Trophoblast cell (in vitro differentiated cells and primary cell): ENCODE measurements at regions not wholly inside any gene's neighbourhood (a gene's known extent, or its start where the extent isn't known, plus 50 kb on each side); places are given as distances from the start of the nearest gene placed in this dataset.
A peak's percentile ranks its signal among the peaks of the same experiment; 100 is the strongest.

ENCODE experiments used
- DNase-seq, 2 donors: peaks; one replicate each; pipeline ENCODE4 v3.0.0-alpha.2; 2016
- H2AFZ ChIP-seq: 2 replicates; pipeline ENCODE4 v1.6.1; 2013; ENCODE audit warnings: low read length, moderate library complexity, mild to moderate bottlenecking; ENCODE audit not compliant: insufficient read depth, poor library complexity
- H2AK5ac ChIP-seq: 2 replicates; pipeline ENCODE4 v1.6.1; 2013; ENCODE audit warnings: mild to moderate bottlenecking, low read length
- H2BK120ac ChIP-seq: 2 replicates; pipeline ENCODE4 v1.6.1; 2013; ENCODE audit warnings: low read length, mild to moderate bottlenecking, moderate library complexity; ENCODE audit not compliant: insufficient read depth, poor library complexity
- H2BK12ac ChIP-seq: 2 replicates; pipeline ENCODE4 v1.6.1; 2013; ENCODE audit warnings: mild to moderate bottlenecking, low read length, moderate library complexity
- H2BK5ac ChIP-seq: 2 replicates; pipeline ENCODE4 v1.6.1; 2013; ENCODE audit warnings: low read length, low read depth, moderate library complexity, mild to moderate bottlenecking; ENCODE audit not compliant: poor library complexity
- H3K14ac ChIP-seq: 2 replicates; pipeline ENCODE4 v1.6.1; 2013; ENCODE audit warnings: mild to moderate bottlenecking, low read length
- H3K18ac ChIP-seq: 2 replicates; pipeline ENCODE4 v1.6.1; 2013; ENCODE audit warnings: mild to moderate bottlenecking, low read length
- H3K23ac ChIP-seq: 2 replicates; pipeline ENCODE4 v1.6.1; 2013; ENCODE audit warnings: low read length
- H3K27ac ChIP-seq: 2 replicates; pipeline ENCODE4 v1.5.1; 2013; ENCODE audit warnings: low read depth, mild to moderate bottlenecking, inconsistent platforms, low read length, moderate library complexity
- H3K27me3 ChIP-seq: 2 replicates; pipeline ENCODE4 v1.6.1; 2013; ENCODE audit warnings: inconsistent platforms, mild to moderate bottlenecking, low read length, moderate library complexity; ENCODE audit not compliant: insufficient read depth
- H3K36me3 ChIP-seq, 2 experiments: 1 replicate in 1 of 2; 2 replicates in 1 of 2; pipeline ENCODE4 v1.6.1; 2013; ENCODE audit warnings: low read length in 2 of 2, mild to moderate bottlenecking in 2 of 2, moderate library complexity in 1 of 2; ENCODE audit not compliant: insufficient read depth in 2 of 2, control insufficient read depth in 1 of 2
- H3K4ac ChIP-seq: 2 replicates; pipeline ENCODE4 v1.6.1; 2013; ENCODE audit warnings: low read depth, mild to moderate bottlenecking, low read length, moderate library complexity
- H3K4me1 ChIP-seq, 2 experiments: 1 replicate in 1 of 2; 2 replicates in 1 of 2; pipeline ENCODE4 v1.6.1; 2013; ENCODE audit warnings: low read length in 2 of 2, mild to moderate bottlenecking in 2 of 2, moderate library complexity in 1 of 2; ENCODE audit not compliant: insufficient read depth in 2 of 2, control insufficient read depth in 1 of 2
- H3K4me2 ChIP-seq: 2 replicates; pipeline ENCODE4 v1.6.1; 2013; ENCODE audit warnings: inconsistent platforms, mild to moderate bottlenecking, low read length, moderate library complexity
- H3K4me3 ChIP-seq: 2 replicates; pipeline ENCODE4 v1.5.1; 2013; ENCODE audit warnings: mild to moderate bottlenecking, low read depth, low read length, inconsistent platforms
- H3K79me1 ChIP-seq: one replicate; pipeline ENCODE4 v1.6.1; 2013; ENCODE audit warnings: low read length
- H3K79me2 ChIP-seq: 2 replicates; pipeline ENCODE4 v1.6.1; 2013; ENCODE audit warnings: low read length, mild to moderate bottlenecking; ENCODE audit not compliant: control insufficient read depth, insufficient read depth, poor library complexity
- H3K9ac ChIP-seq: 2 replicates; pipeline ENCODE4 v1.6.1; 2013; ENCODE audit warnings: mild to moderate bottlenecking, low read length
- H3K9me3 ChIP-seq: 2 replicates; pipeline ENCODE4 v1.6.1; 2013; ENCODE audit warnings: low read depth, mild to moderate bottlenecking, control low read depth, inconsistent platforms, low read length; ENCODE audit not compliant: insufficient read depth
- H4K12ac ChIP-seq: 2 replicates; pipeline ENCODE4 v1.6.1; 2013; ENCODE audit warnings: low read depth, mild to moderate bottlenecking, low read length, moderate library complexity
- H4K8ac ChIP-seq: 2 replicates; pipeline ENCODE4 v1.6.1; 2013; ENCODE audit warnings: low read depth, mild to moderate bottlenecking, low read length, moderate library complexity
- H4K91ac ChIP-seq: one replicate; pipeline ENCODE4 v1.6.1; 2013; ENCODE audit warnings: low read depth, mild to moderate bottlenecking, low read length, moderate library complexity
- WGBS: extraction: QIAGEN DNeasy Blood & Tissue Kit; methylation state at CpG from one replicate; pipeline ENCODE4 v1.1.7; 2013; ENCODE audit warnings: missing lambda C conversion rate; ENCODE audit not compliant: insufficient read length, insufficient coverage; ENCODE audit errors: extremely low coverage; 5-methylcytosine and 5-hydroxymethylcytosine counted together

GRCh38 chrY:8202837-8203236, 1134.4 kb upstream of the TSPY4 start:
- H3K4ac ChIP-seq, result no peak overlapping the region
- no peak overlapping the region for H2BK5ac ChIP-seq
- H2BK12ac ChIP-seq, result no peak overlapping the region
- H3K79me2 ChIP-seq, result no peaks in the 10 kb centered on the region
- no peak overlapping the region for H3K9ac ChIP-seq
- H2AK5ac ChIP-seq, result no peak overlapping the region
- H3K27ac ChIP-seq, result no peak overlapping the region
- H3K27me3 ChIP-seq, result no peaks in the 10 kb centered on the region
- H3K36me3 ChIP-seq, result no peaks in the 10 kb centered on the region
- H3K4me2 ChIP-seq, result no peak overlapping the region
- no peak overlapping the region for H2BK120ac ChIP-seq
- H3K4me3 ChIP-seq, result no peak overlapping the region
- no peak for DNase-seq
- no peak overlapping the region for H2AFZ ChIP-seq
- no peak overlapping the region for H4K8ac ChIP-seq
- no peak overlapping the region for H3K23ac ChIP-seq
- H3K14ac ChIP-seq, result no peak overlapping the region
- no peaks in the 10 kb centered on the region for H3K4me1 ChIP-seq
- H4K91ac ChIP-seq, result no peak overlapping the region
- WGBS, result no CpG with 5 or more reads among the region's 3 CpGs
- H4K12ac ChIP-seq, result no peak overlapping the region
- H3K18ac ChIP-seq, result no peak overlapping the region
- no peaks in the 10 kb centered on the region for H3K9me3 ChIP-seq
- no peaks in the 10 kb centered on the region for H3K79me1 ChIP-seq

GRCh38 chrY:8241144-8241543, 1096.1 kb upstream of the TSPY4 start:
- Histone ChIP-seq H3K36me3 (no peaks in the 10 kb centered on the region), H3K79me1 (no peaks in the 10 kb centered on the region), H2BK5ac (no peak overlapping the region), H3K4me3 (no peak overlapping the region), H4K12ac (no peak overlapping the region), H4K91ac (no peak overlapping the region), H3K79me2 (no peaks in the 10 kb centered on the region), H3K9ac (no peak overlapping the region), H3K4me2 (no peak overlapping the region), H3K4ac (no peak overlapping the region), H3K23ac (no peak overlapping the region), H2BK120ac (no peak overlapping the region), H3K18ac (no peak overlapping the region), H3K4me1 (no peaks in the 10 kb centered on the region), H3K14ac (no peak overlapping the region), H3K27ac (no peak overlapping the region), H2AFZ (no peak overlapping the region), H3K27me3 (no peaks in the 10 kb centered on the region), H4K8ac (no peak overlapping the region), H2AK5ac (no peak overlapping the region), H3K9me3 (peaks cover 3% of the 10 kb centered on the region), H2BK12ac (no peak overlapping the region)
- WGBS, result no CpG with 5 or more reads among the region's 8 CpGs
- no peak for DNase-seq

- Histone ChIP-seq H2BK12ac (no peak overlapping the region), H3K9me3 (no peaks in the 10 kb centered on the region), H3K23ac (no peak overlapping the region), H3K9ac (no peak overlapping the region), H3K18ac (no peak overlapping the region), H3K4me1 (no peaks in the 10 kb centered on the region), H3K4me3 (no peak overlapping the region), H4K91ac (no peak overlapping the region), H3K4ac (no peak overlapping the region), H2BK5ac (no peak overlapping the region), H3K36me3 (no peaks in the 10 kb centered on the region), H3K79me2 (no peaks in the 10 kb centered on the region), H4K12ac (no peak overlapping the region), H3K4me2 (no peak overlapping the region), H4K8ac (no peak overlapping the region), H2BK120ac (no peak overlapping the region), H3K27me3 (no peaks in the 10 kb centered on the region), H3K27ac (no peak overlapping the region), H3K14ac (no peak overlapping the region), H3K79me1 (no peaks in the 10 kb centered on the region), H2AFZ (no peak overlapping the region), H2AK5ac (no peak overlapping the region)
- DNase-seq, result no peak
Measured at GRCh38 chrY:8273807-8274206, 1063.5 kb upstream of the TSPY4 start.

- Histone ChIP-seq H3K4ac (no peak overlapping the region), H2BK120ac (no peak overlapping the region), H4K8ac (no peak overlapping the region), H3K14ac (no peak overlapping the region), H2AK5ac (no peak overlapping the region), H3K23ac (no peak overlapping the region), H3K9ac (no peak overlapping the region), H3K9me3 (no peaks in the 10 kb centered on the region), H4K12ac (no peak overlapping the region), H3K18ac (no peak overlapping the region), H3K4me2 (no peak overlapping the region), H3K27ac (no peak overlapping the region), H4K91ac (no peak overlapping the region), H3K4me1 (no peaks in the 10 kb centered on the region), H3K27me3 (no peaks in the 10 kb centered on the region), H3K4me3 (no peak overlapping the region), H3K79me2 (no peaks in the 10 kb centered on the region), H2AFZ (no peak overlapping the region), H3K79me1 (no peaks in the 10 kb centered on the region), H3K36me3 (no peaks in the 10 kb centered on the region), H2BK12ac (no peak overlapping the region), H2BK5ac (no peak overlapping the region)
- WGBS, result no CpG with 5 or more reads among the region's 1 CpG
- DNase-seq, result peak in 1 of 2 donors; percentile 19
Measured at GRCh38 chrY:8305021-8305420, 1032.2 kb upstream of the TSPY4 start.

GRCh38 chrY:8324113-8324512, 1013.2 kb upstream of the TSPY4 start:
- Histone ChIP-seq H3K4me3 (no peak overlapping the region), H2AK5ac (no peak overlapping the region), H3K27ac (no peak overlapping the region), H3K18ac (no peak overlapping the region), H3K27me3 (no peaks in the 10 kb centered on the region), H3K4me1 (no peaks in the 10 kb centered on the region), H3K79me2 (no peaks in the 10 kb centered on the region), H3K79me1 (no peaks in the 10 kb centered on the region), H4K8ac (no peak overlapping the region), H2BK12ac (no peak overlapping the region), H3K4me2 (no peak overlapping the region), H2BK120ac (no peak overlapping the region), H4K91ac (no peak overlapping the region), H3K9ac (no peak overlapping the region), H3K23ac (no peak overlapping the region), H3K9me3 (no peaks in the 10 kb centered on the region), H2BK5ac (no peak overlapping the region), H3K14ac (no peak overlapping the region), H3K36me3 (no peaks in the 10 kb centered on the region), H2AFZ (no peak overlapping the region), H4K12ac (no peak overlapping the region), H3K4ac (no peak overlapping the region)
- DNase-seq, result no peak
